Mesenchymal stem cell (in vitro differentiated cells and primary cell): ENCODE measurements at regions not wholly inside any gene's neighbourhood (a gene's known extent, or its start where the extent isn't known, plus 50 kb on each side); places are given as distances from the start of the nearest gene placed in this dataset.

Source experiments
- DNase-seq: peaks from one replicate; pipeline ENCODE4 v3.0.0-alpha.2; 2013
- H2AFZ ChIP-seq: one replicate; pipeline ENCODE4 v1.6.1; 2013; ENCODE audit warnings: low read depth, mild to moderate bottlenecking, control low read depth, inconsistent platforms, low read length, moderate library complexity
- H2AK5ac ChIP-seq: 2 replicates; pipeline ENCODE4 v1.6.1; 2013; ENCODE audit warnings: low read length, moderate library complexity, mild to moderate bottlenecking, inconsistent platforms; ENCODE audit not compliant: severe bottlenecking
- H2BK120ac ChIP-seq: one replicate; pipeline ENCODE4 v1.6.1; 2013; ENCODE audit warnings: low read depth, mild to moderate bottlenecking, inconsistent platforms, low read length, moderate library complexity
- H2BK12ac ChIP-seq, 2 experiments: one replicate each; pipeline ENCODE4 v1.6.1; 2013; ENCODE audit warnings: inconsistent platforms in 2 of 2, low read length in 2 of 2, mild to moderate bottlenecking in 2 of 2, moderate library complexity in 2 of 2, control low read depth in 1 of 2
- H2BK15ac ChIP-seq: one replicate; pipeline ENCODE4 v1.6.1; 2013; ENCODE audit warnings: mild to moderate bottlenecking, low read depth, inconsistent platforms; ENCODE audit not compliant: poor library complexity, severe bottlenecking
- H2BK5ac ChIP-seq: 2 replicates; pipeline ENCODE4 v1.6.1; 2013; ENCODE audit warnings: low read depth, mild to moderate bottlenecking, low read length, control low read depth, inconsistent platforms; ENCODE audit not compliant: poor library complexity, severe bottlenecking
- H3K14ac ChIP-seq, 2 experiments: one replicate each; pipeline ENCODE4 v1.6.1; 2013; ENCODE audit warnings: inconsistent platforms in 2 of 2, low read length in 2 of 2, control low read depth in 1 of 2, mild to moderate bottlenecking in 1 of 2, moderate library complexity in 1 of 2
- H3K18ac ChIP-seq, 2 experiments: one replicate each; pipeline ENCODE4 v1.6.1; 2013; ENCODE audit warnings: inconsistent platforms in 2 of 2, low read length in 2 of 2, control low read depth in 1 of 2, low read depth in 1 of 2, mild to moderate bottlenecking in 1 of 2
- H3K23ac ChIP-seq, 2 experiments: one replicate each; pipeline ENCODE4 v1.6.1; 2013; ENCODE audit warnings: inconsistent platforms in 2 of 2, low read length in 2 of 2, mild to moderate bottlenecking in 2 of 2, moderate library complexity in 2 of 2, control low read depth in 1 of 2
- H3K27ac ChIP-seq: 2 replicates; pipeline ENCODE4 v1.5.1; 2013; ENCODE audit warnings: mild to moderate bottlenecking, moderate library complexity, low read length, control low read depth, inconsistent platforms; ENCODE audit not compliant: poor library complexity, severe bottlenecking
- H3K27me3 ChIP-seq, 2 experiments: 2 replicates each; pipeline versions ENCODE4 v1.6.1 to v1.7.0; 2013; ENCODE audit warnings: low read length in 2 of 2, mild to moderate bottlenecking in 2 of 2, moderate library complexity in 2 of 2, control low read depth in 1 of 2, inconsistent platforms in 1 of 2; ENCODE audit not compliant: control insufficient read depth in 1 of 2, insufficient read depth in 1 of 2
- H3K36me3 ChIP-seq, 2 experiments: 2 replicates each; pipeline versions ENCODE4 v1.6.1 to v1.7.0; 2013; ENCODE audit warnings: low read length in 2 of 2, control low read depth in 1 of 2, inconsistent platforms in 1 of 2, low read depth in 1 of 2, mild to moderate bottlenecking in 1 of 2; ENCODE audit not compliant: insufficient read depth in 2 of 2, control insufficient read depth in 1 of 2
- H3K4ac ChIP-seq, 2 experiments: one replicate each; pipeline ENCODE4 v1.6.1; 2013; ENCODE audit warnings: inconsistent platforms in 2 of 2, low read length in 2 of 2, mild to moderate bottlenecking in 2 of 2, moderate library complexity in 2 of 2, control low read depth in 1 of 2, low read depth in 1 of 2
- H3K4me1 ChIP-seq: 2 replicates; pipeline ENCODE4 v1.6.1; 2013; ENCODE audit warnings: low read depth, low read length, control low read depth; ENCODE audit not compliant: control insufficient read depth, insufficient read depth
- H3K4me2 ChIP-seq: 2 replicates; pipeline ENCODE4 v1.6.1; 2013; ENCODE audit warnings: low read length, mild to moderate bottlenecking, inconsistent platforms; ENCODE audit not compliant: poor library complexity, severe bottlenecking
- H3K4me3 ChIP-seq, 2 experiments: 2 replicates each; pipeline versions ENCODE4 v1.5.1 to v1.7.0; 2013; ENCODE audit warnings: low read length in 2 of 2, mild to moderate bottlenecking in 2 of 2, control low read depth in 1 of 2, low read depth in 1 of 2; ENCODE audit not compliant: insufficient read depth in 1 of 2
- H3K79me1 ChIP-seq: replicated peaks from 2 replicates; pipeline ENCODE4 v1.6.1; 2013; ENCODE audit warnings: mild to moderate bottlenecking, control low read depth, low read length, inconsistent platforms; ENCODE audit not compliant: poor library complexity, severe bottlenecking
- H3K9ac ChIP-seq: 2 replicates; pipeline ENCODE4 v1.7.0; 2013; ENCODE audit warnings: mild to moderate bottlenecking, low read length, moderate library complexity
- H3K9me3 ChIP-seq: 2 replicates; pipeline ENCODE4 v1.7.0; 2013; ENCODE audit warnings: mild to moderate bottlenecking, low read length; ENCODE audit not compliant: control insufficient read depth
- H4K8ac ChIP-seq: one replicate; pipeline ENCODE4 v1.6.1; 2013; ENCODE audit warnings: inconsistent platforms, mild to moderate bottlenecking, low read length, moderate library complexity
- H4K91ac ChIP-seq: one replicate; pipeline ENCODE4 v1.6.1; 2013; ENCODE audit warnings: mild to moderate bottlenecking, low read length, inconsistent platforms
- WGBS: methylation state at CpG from one replicate; pipeline ENCODE4 v1.1.7; 2013; ENCODE audit warnings: mixed read lengths; 5-methylcytosine and 5-hydroxymethylcytosine counted together

- Histone ChIP-seq H3K18ac (no peak overlapping the region), H3K36me3 (no peaks in the 10 kb centered on the region), H3K4me1 (no peaks in the 10 kb centered on the region), H3K27ac (no peak overlapping the region), H2BK15ac (no peak overlapping the region), H3K9ac (no peak overlapping the region), H3K79me1 (no peaks in the 10 kb centered on the region), H2BK5ac (no peak overlapping the region), H2AFZ (no peak overlapping the region), H2AK5ac (no peak overlapping the region), H3K27me3 (peaks cover 0 to 5% of the 10 kb centered on the region in 2 experiments), H3K14ac (no peak overlapping the region), H3K23ac (no peak overlapping the region), H3K4ac (no peak overlapping the region), H3K4me3 (no peak overlapping the region), H3K9me3 (no peaks in the 10 kb centered on the region), H4K91ac (no peak overlapping the region), H2BK12ac (no peak overlapping the region), H4K8ac (no peak overlapping the region), H2BK120ac (no peak overlapping the region), H3K4me2 (no peak overlapping the region)
- WGBS, result 69% methylated on average over 2 of the region's 2 CpGs
- DNase-seq, result no peak
These were observed 256.1 kb upstream of the SOX9 start for GRCh38 chr17:71864755-71865154.

GRCh38 chr17:71866095-71866494 is 254.7 kb upstream of the SOX9 start:
- no peak overlapping the region for H2BK15ac ChIP-seq
- 97% methylated on average over 7 of the region's 7 CpGs for WGBS

GRCh38 chr17:71869293-71869692 is 251.5 kb upstream of the SOX9 start:
- Histone ChIP-seq H3K9me3 (no peaks in the 10 kb centered on the region), H2BK12ac (no peak overlapping the region), H3K4me1 (no peaks in the 10 kb centered on the region), H2BK5ac (no peak overlapping the region), H3K4ac (no peak overlapping the region), H3K4me2 (no peak overlapping the region), H2BK120ac (no peak overlapping the region), H3K23ac (no peak overlapping the region), H2AK5ac (no peak overlapping the region), H4K91ac (no peak overlapping the region), H3K9ac (no peak overlapping the region), H2AFZ (no peak overlapping the region), H3K79me1 (no peaks in the 10 kb centered on the region), H3K14ac (no peak overlapping the region), H3K27ac (no peak overlapping the region), H2BK15ac (no peak overlapping the region), H3K27me3 (peaks cover 0 to 5% of the 10 kb centered on the region in 2 experiments), H3K36me3 (no peaks in the 10 kb centered on the region), H4K8ac (no peak overlapping the region), H3K4me3 (no peak overlapping the region), H3K18ac (no peak overlapping the region)
- 81% methylated on average over 4 of the region's 4 CpGs for WGBS
- no peak for DNase-seq

More at GRCh38 chr17:71866095-71866494, 254.7 kb upstream of the SOX9 start:
- Histone ChIP-seq H3K14ac (no peak overlapping the region), H3K4me3 (no peak overlapping the region), H2AK5ac (no peak overlapping the region), H3K79me1 (no peaks in the 10 kb centered on the region), H4K91ac (no peak overlapping the region), H2BK5ac (no peak overlapping the region), H2BK120ac (no peak overlapping the region), H4K8ac (no peak overlapping the region), H2AFZ (no peak overlapping the region), H3K18ac (no peak overlapping the region), H3K36me3 (no peaks in the 10 kb centered on the region), H3K4ac (no peak overlapping the region), H3K27ac (no peak overlapping the region), H3K4me1 (no peaks in the 10 kb centered on the region), H3K4me2 (no peak overlapping the region), H3K23ac (no peak overlapping the region), H2BK12ac (no peak overlapping the region), H3K9ac (no peak overlapping the region), H3K9me3 (no peaks in the 10 kb centered on the region), H3K27me3 (peaks cover 0 to 5% of the 10 kb centered on the region in 2 experiments)
- no peak for DNase-seq

GRCh38 chr17:71869841-71870545 is 250.8 kb upstream of the SOX9 start:
- no peak overlapping the region for H2BK12ac ChIP-seq
- no peak overlapping the region for H4K91ac ChIP-seq
- H3K23ac ChIP-seq, result no peak overlapping the region

More at GRCh38 chr17:71869841-71870545, 250.8 kb upstream of the SOX9 start:
- Histone ChIP-seq H3K9me3 (no peaks in the 10 kb centered on the region), H3K27ac (no peak overlapping the region), H3K79me1 (no peaks in the 10 kb centered on the region), H4K8ac (no peak overlapping the region), H2BK5ac (no peak overlapping the region), H2BK120ac (no peak overlapping the region), H3K4me1 (no peaks in the 10 kb centered on the region), H3K4ac (no peak overlapping the region), H3K4me2 (no peak overlapping the region), H3K36me3 (no peaks in the 10 kb centered on the region), H2AFZ (no peak overlapping the region), H3K4me3 (no peak overlapping the region), H3K14ac (no peak overlapping the region), H3K27me3 (peaks cover 0 to 5% of the 10 kb centered on the region in 2 experiments), H2BK15ac (no peak overlapping the region), H3K18ac (no peak overlapping the region), H3K9ac (no peak overlapping the region), H2AK5ac (no peak overlapping the region)
- DNase-seq, result no peak
- 59% methylated on average over 6 of the region's 6 CpGs for WGBS
